HuH-7.5 (cell line): ENCODE measurements at regions not wholly inside any gene's neighbourhood (a gene's known extent, or its start where the extent isn't known, plus 50 kb on each side); places are given as distances from the start of the nearest gene placed in this dataset.
"Not testable (repeated sequence)": the region's sequence is repeated elsewhere in the genome, so short reads cannot be mapped to it uniquely, and the experiment has no call there.

Experiments used
- DNase-seq: peaks from one replicate; pipeline ENCODE4 v3.0.0; 2011; ENCODE audit warnings: low spot score

DNA sequence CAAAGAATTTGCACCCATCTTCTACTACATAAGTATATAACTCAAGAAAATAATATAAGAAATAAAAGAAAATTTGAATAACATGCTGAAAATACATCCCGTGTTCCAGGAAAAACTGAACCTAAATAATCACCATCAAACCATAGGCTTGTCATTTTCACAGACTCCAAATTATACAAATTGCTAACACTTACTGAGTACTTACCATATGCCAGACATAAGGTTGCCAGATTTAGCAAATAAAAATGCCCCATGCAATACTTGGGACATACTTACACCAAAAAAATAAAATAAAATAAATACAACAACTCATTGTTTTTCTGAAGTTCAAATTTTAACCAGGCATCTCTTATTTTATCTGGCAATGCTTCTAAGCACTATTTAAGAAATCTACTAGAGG, 760.4 kb upstream of the SEMA6D start:
- DNase-seq = no peak

DNA sequence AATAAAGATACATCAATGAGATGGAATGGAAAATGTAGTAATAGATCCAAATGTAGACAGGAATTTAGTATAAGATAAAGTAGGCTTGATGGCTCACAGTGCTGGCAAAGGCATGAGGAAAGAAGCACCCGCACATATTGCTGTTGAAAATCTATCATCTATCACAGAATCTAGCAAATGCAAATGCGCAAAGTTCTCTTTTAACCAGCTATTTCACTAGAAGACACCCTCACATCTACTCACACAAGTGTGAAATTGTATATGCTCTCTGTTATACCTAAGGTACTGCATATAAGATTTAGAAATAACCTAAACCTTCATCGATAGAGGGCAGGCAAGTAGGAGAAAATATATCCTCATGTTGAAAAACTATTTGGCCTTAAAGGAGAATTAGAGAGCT, 756.7 kb upstream of the SEMA6D start:
- no peak for DNase-seq

DNA sequence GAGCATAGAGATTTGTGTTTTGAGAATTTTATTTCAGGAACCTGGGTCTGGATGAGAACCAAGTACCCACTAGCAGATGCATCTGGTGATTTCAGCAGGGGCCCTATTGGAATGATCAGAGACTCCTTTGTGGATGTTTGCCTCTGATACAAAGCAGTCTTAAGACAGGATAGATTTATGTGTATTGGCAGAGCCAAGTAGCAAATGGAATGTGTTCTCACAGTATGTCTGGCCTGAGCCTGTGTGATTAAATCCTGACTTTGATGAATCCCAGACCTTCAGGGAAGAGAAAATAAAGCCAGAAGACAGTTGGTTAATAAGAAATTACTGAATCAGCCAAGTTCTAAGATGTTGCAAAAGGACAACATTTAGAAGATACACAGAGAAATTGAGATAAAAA, 755.5 kb upstream of the SEMA6D start:
- DNase-seq = no peak

DNA sequence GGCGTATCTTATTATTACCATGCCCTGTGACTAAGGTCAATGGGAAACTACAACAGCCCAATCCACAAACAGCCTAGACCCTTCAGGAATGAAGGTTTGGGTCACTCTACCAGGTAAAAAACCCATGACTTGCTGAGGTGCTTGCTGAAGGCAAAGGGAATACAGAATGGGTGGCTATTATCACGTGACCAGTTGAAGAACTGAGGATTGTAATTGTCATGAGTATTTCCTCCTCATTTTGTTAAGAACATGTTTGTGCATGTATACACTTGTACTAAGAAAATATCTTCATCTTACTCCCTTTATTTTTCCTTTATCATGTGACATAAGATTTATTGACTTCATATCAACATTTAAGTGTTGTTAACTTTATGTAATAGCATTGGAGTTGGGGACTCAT, 729.2 kb upstream of the SEMA6D start:
- not testable (repeated sequence) for DNase-seq

DNA sequence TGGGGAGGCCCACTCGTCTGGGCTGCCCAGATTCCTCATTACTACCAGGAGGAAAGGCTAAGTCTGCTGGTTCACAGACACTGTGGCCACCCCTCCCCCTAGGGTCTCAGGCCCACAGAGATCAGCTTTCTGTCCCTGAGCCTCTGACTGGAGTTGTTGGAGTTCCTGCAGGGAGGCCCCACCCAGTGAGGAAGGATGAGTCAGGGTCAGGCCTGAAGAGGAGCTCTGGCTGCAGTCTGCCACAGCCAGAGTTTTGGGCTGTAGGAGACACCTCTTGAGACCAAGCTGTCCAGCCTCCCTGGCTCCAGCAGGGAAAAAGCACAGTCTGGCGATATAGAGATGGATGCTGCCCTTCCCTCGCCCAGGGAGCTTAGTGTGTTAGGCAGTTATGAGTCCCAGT, 720.9 kb upstream of the SEMA6D start:
- DNase-seq = no peak

DNA sequence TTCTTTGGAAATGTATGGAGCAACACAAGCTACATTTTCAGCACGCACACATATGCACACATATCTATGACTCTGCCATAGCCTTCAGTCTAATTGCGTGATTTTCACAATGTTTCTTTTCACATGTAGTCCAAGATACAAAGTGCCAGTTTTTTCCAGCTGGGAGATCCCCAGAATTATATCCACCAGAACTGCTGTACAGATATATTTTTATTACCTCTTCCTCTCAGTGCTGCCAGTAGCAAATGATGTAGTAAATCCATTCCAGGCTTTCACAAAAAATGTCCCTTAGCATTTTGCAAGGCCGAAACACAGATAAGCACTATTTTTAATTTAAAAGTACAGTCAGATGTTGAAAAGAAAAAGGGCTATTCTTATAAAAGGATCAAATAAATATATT, 719.8 kb upstream of the SEMA6D start:
- DNase-seq = no peak

DNA sequence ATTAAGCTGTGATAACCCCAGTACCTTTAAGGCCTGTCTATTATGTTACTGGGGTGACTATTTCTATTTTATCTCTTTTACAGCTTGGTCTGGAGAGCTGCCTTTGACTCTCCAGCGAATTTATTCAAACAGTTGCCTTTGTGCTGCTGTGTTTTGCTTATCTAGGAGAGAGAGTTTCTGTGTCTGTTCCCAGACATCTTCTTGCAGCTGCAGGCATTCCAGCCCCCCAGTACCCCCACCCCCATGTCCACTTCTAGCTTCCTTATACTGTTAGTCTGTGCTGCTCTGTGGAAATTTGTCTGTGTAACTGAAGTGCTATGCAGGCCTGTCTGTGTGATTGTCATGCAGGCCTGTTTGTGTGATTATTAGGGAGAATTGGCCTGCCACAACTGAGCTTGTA, 713.7 kb upstream of the SEMA6D start:
- DNase-seq = no peak

DNA sequence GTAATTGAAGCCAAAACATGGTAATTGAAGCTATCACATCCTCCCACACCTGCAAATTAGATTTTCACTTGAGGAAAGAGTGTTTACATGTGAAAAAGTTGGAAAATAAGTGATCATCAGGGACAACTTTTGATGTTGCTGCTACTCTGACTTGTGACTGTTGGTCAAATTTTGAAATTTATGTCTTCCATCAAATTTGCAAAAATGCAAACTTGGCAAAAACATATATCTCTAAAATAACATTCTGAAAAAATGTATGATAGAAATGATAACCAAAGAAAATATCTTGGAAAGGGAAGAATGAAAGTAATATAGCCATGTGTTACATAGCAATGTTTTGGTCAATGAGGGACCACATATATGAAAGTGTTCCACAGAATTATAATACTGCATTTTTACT, 703.9 kb upstream of the SEMA6D start:
- DNase-seq = no peak

DNA sequence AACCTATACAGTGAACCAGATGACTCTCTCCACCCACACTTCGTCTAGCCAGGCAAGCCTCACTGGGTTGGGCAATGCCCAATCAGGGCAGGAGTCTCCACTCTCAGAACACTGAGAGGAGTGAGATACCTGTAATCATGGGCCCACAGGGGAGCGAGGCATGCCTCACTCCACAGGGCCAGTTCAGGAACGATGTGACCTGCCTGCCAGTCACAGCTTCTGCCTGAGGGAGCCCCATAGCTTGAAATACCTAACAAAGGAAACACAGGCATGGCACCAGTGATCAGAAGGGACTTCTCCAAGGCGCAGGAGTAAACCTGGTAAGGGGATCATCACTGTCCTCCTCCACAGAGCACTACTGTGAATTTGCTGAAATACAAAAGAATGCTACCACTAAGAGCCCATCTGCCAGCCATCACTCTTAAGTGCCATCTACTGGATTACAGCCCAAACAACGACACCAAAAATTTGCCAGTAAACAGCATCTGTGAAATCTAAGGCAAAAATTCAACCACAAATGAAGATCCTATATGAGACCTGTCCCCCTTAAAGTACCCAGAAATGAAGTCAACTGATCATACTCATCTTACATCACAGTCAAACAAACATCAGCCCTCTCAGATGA, 689.9 kb upstream of the SEMA6D start:
- DNase-seq = no peak

DNA sequence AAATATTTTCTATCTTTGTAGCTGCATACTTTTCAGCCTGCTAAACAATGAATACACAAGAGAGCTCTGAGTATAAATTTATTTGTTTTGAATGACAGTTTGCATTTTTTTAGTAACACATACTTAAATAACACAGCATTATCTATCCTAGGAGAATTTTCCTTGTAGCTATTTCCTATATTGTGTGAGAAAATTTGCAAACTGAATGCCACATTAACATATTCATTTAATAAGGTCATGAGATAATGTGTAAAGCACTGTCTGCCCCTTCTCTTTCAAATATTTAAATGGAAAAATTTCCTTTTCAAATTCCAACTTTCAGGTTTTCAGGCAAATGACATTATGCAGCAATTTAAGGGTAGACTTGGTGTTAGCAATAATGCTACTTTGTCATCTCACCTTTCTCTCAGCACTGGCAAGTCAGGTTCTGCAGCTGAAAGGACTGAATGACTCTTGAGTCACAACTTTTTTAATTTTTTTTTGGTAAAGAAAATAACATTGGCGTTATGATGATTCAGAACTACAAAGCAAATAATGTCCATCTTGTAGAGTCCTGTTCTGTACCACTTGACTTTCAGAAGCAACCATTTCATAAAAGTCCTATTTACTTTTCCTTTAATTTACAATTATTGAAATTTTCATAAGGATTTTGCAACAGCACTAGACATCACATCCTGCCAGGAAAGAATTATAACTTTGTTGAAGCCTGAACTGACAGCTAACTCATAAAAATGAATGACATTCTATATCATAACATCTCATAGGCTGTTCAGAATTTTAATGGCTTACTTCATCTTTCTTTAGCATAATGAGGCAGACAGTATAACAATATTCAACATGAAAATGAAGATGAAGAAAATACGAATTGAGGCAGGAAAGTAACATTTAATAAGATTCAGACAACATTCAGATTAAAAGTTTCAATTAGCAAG, 681.6 kb upstream of the SEMA6D start:
- no peak for DNase-seq

DNA sequence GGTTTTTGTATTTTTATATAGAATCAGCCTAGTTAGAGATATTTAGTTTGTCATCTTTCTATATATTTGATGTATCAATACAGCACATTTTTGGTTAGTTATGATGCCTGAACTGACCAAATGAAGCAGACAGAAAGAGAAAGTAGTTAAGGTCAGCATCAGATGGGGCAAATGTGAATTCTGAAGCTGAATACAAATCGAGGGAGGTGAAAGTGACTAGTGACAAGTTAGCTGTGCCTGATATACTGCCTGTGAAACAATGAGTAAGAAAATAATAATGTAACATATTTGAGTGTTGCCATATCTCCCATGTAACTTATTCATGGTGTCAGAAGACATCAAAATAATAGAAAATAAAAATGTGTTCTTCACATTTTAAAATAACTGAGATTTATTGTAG, 680.3 kb upstream of the SEMA6D start:
- no peak for DNase-seq

DNA sequence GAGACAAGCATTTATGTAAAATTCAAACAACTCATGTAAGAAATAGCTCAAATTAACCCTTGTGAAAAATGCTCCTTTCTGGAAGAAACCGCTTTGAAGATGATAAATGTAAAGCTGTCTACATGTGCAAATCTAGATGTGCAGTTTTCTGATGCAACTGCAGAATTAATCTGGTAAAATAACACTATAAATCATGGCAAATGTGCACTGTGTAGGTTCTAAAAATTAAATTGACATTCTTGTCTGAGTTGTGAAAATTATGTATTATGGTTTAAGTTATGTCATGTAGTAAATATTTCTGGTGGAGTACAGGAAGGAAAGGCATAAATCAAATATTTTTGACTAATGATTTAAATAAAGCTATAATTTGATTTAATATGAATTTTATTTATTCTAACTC, 678.1 kb upstream of the SEMA6D start:
- no peak for DNase-seq

DNA sequence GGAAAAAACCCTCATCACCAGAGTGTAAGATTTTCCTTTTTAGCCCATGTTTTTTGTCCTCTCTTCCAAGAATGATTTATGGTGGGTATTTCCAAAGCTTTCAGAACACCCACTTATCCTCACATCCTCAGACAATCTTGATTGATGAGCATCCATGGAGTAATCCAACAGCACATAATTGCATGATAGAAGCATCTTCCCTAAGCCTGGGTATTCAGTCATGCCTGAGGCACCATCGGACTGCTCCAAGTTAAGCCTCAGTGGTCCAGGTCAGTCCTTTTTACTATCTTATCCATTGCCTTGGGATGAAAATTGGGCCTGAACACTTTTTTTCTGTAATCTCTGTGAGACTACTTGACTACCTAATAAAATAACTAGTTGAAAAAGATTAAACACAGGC, 676.0 kb upstream of the SEMA6D start:
- DNase-seq = no peak

DNA sequence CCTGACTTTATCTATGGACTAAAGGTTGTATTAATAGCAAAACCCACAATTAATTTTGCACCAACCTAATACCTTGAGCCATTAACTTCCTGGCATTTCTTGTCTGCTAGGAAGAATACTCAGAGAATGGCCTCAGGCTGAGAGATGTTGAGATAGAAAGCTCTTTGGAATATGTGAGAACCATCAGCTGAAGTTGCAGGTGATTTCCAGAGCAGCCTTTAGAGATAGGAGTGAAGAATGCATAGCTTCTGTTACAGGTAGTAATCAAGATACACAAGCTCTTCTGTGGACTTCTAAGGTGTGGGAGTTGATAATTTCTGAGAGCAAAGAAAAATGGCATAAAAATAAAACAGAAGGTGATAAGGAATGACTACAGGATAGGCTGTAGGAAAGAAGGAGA, 669.3 kb upstream of the SEMA6D start:
- DNase-seq = not testable (repeated sequence)

DNA sequence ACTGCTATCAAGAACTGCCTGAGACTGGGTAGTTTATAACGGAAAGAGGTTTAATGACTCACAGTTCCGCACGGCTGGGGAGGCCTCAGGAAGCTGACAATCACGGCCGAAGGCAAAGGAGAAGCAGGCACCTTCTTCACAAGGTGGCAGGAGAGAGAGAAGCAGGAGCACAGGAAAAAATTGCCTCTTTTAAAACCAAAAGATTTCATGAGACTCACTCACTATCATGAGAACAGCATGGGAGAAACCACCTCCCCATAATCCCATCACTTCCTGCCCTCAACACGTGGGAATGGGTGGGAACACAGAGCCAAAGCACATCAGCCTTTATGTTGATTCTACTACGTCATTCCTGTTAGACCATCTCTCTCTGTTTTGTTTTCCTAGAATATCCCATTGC, 650.9 kb upstream of the SEMA6D start:
- no peak for DNase-seq

DNA sequence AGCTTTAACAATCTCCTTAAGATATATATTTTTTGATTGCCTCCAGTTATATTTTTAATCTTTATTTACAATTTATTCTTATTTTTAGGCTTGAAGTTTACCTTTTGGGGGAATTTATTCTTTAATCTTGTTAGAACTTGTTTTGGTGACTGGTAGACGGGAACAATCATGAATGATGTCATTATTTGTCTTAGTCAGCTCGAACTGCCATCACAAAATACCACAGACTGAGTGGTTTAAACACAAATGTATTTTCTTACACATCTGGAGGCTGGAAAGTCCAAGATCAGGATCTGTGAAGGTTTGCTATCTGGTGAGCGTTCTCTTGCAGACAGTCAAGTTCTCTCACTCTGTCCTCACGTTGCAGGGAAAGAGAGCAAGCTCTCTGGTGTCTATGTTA, 639.5 kb upstream of the SEMA6D start:
- DNase-seq = not testable (repeated sequence)

DNA sequence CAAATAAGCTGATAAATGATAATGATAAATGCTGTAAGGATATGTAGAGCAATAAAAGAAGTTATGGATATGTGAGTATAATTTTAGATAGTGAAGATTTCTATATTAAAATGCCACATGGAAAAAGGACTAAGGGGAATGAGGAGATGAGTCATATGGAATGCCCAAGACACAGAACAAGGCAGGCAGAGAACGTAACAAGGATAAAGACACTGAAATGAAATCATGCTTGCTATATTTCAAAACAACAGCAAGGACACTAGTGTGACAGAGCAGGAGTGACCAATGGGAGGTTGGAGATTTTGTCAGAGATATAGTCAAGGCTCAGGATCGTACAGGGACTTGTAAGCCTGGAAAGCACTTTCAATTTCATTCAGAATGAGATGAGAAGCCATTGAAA, 621.5 kb upstream of the SEMA6D start:
- DNase-seq = no peak

DNA sequence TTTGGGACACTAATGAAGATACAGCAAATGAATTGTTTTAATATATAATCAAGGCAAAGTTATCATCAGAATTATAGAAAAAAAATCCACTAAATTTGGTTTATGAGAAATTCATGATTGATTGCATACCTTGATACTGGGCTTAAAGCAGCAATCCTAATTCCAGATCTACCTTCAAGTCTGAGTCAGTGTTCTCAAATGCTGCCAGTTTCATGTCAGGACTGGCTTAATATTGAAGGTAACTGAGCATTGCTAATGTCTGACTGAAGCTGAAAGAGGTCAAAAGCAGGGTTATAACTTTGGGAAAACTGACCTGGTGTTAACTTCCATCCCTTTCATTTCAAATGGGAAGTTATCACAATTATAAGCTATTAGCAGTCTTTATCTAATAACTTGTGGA, 618.8 kb upstream of the SEMA6D start:
- not testable (repeated sequence) for DNase-seq

DNA sequence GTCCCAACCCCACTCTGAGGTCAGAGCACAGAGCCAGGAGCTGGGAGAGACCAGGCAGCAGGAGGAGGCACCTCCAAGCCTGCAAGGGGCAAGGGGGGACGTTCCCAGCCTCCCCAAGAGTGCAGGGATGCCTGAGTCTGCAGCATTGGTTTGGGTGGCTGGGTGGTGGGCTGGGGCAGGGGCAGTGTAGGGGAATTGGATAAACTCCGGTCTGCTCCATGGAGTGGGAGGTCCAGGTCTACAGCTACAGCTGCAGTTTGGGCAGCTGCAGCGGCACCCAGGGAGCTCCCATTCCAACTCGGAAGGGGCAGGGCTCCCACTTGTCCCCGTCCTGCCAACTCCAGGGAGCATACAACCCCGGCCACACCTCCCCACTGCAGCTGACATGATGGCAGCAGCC, 617.5 kb upstream of the SEMA6D start:
- DNase-seq = not testable (repeated sequence)

DNA sequence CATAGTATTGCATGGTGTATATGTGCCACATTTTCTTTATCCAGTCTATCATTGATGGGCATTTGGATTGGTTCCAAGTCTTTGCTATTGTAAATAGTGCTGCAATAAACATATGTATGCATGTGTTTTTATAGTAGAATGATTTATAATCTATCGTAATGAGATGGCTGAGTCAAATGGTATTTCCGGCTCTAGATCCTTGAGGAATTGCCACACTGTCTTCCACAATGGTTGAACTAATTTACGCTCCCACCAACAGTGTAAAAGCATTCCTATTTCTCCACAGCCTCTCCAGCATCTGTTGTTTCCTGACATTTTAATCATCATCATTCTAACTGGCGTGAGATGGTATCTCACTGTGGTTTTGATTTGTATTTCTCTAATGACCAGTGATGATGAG, 608.5 kb upstream of the SEMA6D start:
- not testable (repeated sequence) for DNase-seq

DNA sequence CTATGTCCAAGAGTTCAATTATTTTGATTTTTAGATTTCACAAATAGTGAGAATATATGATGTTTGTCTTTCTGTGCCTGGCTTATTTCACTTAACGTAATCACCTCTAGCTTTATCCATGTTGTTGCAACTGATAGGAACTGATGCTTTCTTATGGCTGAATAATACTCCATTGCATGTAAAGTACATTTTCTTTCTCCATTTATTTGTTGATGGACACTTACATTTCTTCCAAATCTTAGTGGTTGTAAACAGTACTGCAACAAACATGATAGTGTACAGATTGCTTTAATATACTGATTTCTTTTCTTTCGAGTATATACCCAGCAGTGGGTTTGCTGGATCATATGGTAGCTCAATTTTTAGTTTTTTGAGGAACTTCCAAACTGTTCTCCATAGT, 600.6 kb upstream of the SEMA6D start:
- DNase-seq = no peak

DNA sequence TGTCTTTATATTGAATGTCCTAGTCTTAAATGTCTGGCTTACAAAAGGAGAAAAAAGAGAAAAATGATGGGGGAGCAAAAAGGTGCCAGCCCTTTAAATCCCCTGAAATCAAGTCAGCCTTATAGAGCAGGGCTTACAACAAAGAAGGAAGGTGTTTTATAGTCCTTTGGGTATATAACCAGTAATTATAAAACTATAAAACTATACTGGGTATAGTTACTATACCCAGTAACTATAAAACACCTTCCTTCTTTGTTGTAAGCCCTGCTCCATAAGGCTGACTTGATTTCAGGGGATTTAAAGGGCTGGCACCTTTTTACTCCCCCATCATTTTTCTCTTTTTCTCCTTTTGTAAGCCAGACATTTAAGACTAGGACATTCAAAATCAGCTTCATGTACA, 598.0 kb upstream of the SEMA6D start:
- no peak for DNase-seq

DNA sequence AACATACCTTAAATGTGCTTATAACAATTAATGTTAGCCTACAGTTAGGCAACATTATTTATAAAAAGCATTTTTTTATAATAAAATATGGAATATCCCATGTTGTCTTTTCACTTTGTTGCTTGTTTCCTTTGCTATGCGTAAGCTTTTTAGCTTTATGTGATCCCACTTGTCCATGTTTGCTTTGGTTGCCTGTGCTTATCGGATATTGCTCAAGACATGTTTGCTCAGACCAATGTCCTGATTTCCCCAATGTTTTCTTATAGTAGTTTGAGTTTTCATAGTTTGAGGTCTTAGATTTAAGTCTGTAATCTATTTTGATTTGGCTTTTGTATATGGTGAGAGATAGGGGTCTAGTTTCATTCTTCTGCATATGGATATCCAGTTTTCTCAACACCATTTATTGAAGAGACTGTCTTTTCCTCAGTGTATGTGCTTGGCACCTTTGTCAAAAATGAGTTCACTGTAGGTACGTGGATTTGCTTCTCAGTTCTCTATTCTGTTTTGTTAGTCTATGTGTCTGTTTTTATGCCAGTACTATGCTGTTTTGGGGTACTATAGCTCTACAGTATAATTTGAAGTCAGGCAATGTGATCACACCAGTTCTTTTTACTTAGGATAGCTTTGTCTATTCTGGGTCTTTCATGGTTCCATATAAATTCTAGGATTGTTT, 592.7 kb upstream of the SEMA6D start:
- no peak for DNase-seq
